B cell (primary cell): ENCODE measurements at regions not wholly inside any gene's neighbourhood (a gene's known extent, or its start where the extent isn't known, plus 50 kb on each side); places are given as distances from the start of the nearest gene placed in this dataset.
A peak's percentile ranks its signal among the peaks of the same experiment; 100 is the strongest.

Experiments
- ATAC-seq: fragments of 200-7000 bp; cut with Tn5 transposase; one replicate; pipeline ENCODE4 v1.10.0; 2021; ENCODE audit warnings: low read depth, mild to moderate bottlenecking, moderate number of reproducible peaks, moderate library complexity
- CTCF ChIA-PET: fragments of 350-600 bp; sonication (Branson Sonifier 250); formaldehyde crosslinking; loops from one replicate; lab custom pipeline; 2021; ENCODE audit warnings: antibody characterized with exemption, inconsistent platforms; lab: Charles Lee
- POLR2A ChIA-PET: fragments of 350-600 bp; sonication (Branson Sonifier 250); formaldehyde crosslinking; loops from one replicate; lab custom pipeline; 2021; ENCODE audit warnings: antibody characterized with exemption; lab: Charles Lee
- DNase-seq: peaks from one replicate; pipeline ENCODE4 v3.0.0; 2013
- H2AFZ ChIP-seq: 2 replicates; pipeline ENCODE4 v1.6.1; 2012; ENCODE audit warnings: mild to moderate bottlenecking, low read depth, low read length; ENCODE audit not compliant: insufficient read depth, poor library complexity, severe bottlenecking
- H3K27ac ChIP-seq, 2 donors: 1 replicate in 1 of 2; 2 replicates in 1 of 2; pipeline ENCODE4 v1.5.1; 2012 to 2013; ENCODE audit warnings: low read length in 2 of 2, mild to moderate bottlenecking in 2 of 2, moderate library complexity in 1 of 2
- H3K27me3 ChIP-seq, 4 experiments: fragments of 200-600 bp in 1 of 4; sonication (generic) in 1 of 4; replicated peaks in 1 of 4; 1 replicate in 2 of 4; 2 replicates in 2 of 4; pipeline versions ENCODE4 v1.6.1 to v1.7.0; 2013 to 2016; ENCODE audit warnings: low read length in 3 of 4, mild to moderate bottlenecking in 2 of 4, mixed read lengths in 1 of 4, moderate library complexity in 1 of 4; ENCODE audit not compliant: insufficient read depth in 4 of 4, control insufficient read depth in 3 of 4; ENCODE audit errors: control extremely low read depth in 1 of 4
- H3K36me3 ChIP-seq, 2 experiments: replicated peaks in 1 of 2; 1 replicate in 1 of 2; 2 replicates in 1 of 2; pipeline versions ENCODE4 v1.6.1 to v1.7.1; 2013; ENCODE audit warnings: low read length in 1 of 2; ENCODE audit not compliant: insufficient read depth in 2 of 2, control insufficient read depth in 1 of 2; ENCODE audit errors: control extremely low read depth in 1 of 2, extremely low read depth in 1 of 2
- H3K4me1 ChIP-seq, 2 donors: fragments of 200-600 bp in 1 of 2; sonication (generic) in 1 of 2; 1 replicate in 1 of 2; 2 replicates in 1 of 2; pipeline versions ENCODE4 v1.5.1 to v1.6.1; 2013 to 2017; ENCODE audit warnings: low read length in 2 of 2; ENCODE audit not compliant: control insufficient read depth in 2 of 2, insufficient read depth in 2 of 2
- H3K4me2 ChIP-seq: replicated peaks from 2 replicates; pipeline ENCODE3; 2012; ENCODE audit warnings: mild to moderate bottlenecking, low read depth, low read length; ENCODE audit not compliant: poor library complexity, severe bottlenecking
- H3K4me3 ChIP-seq, 5 experiments: fragments of 200-600 bp in 1 of 5; sonication (generic) in 1 of 5; 1 replicate in 3 of 5; 2 replicates in 2 of 5; pipeline versions ENCODE4 v1.5.1 to v1.7.0; 2011 to 2016; ENCODE audit warnings: low read length in 4 of 5, mild to moderate bottlenecking in 4 of 5, low read depth in 2 of 5, control low read depth in 1 of 5, moderate library complexity in 1 of 5; ENCODE audit not compliant: insufficient read depth in 1 of 5; ENCODE audit errors: control extremely low read depth in 1 of 5, extremely low read depth in 1 of 5
- H3K79me2 ChIP-seq: fragments of 200-600 bp; sonication (generic); one replicate; pipeline ENCODE4 v1.6.0; 2016; ENCODE audit warnings: low read length; ENCODE audit not compliant: control insufficient read depth, insufficient read depth
- H3K9ac ChIP-seq: fragments of 200-600 bp; sonication (generic); 2 replicates; pipeline ENCODE4 v1.6.1; 2017; ENCODE audit warnings: mild to moderate bottlenecking, low read length, moderate library complexity
- H3K9me3 ChIP-seq, 3 donors: one replicate each; pipeline versions ENCODE4 v1.6.1 to v1.7.1; 2013; ENCODE audit warnings: low read length in 2 of 3; ENCODE audit not compliant: control insufficient read depth in 2 of 3, insufficient read depth in 1 of 3; ENCODE audit errors: control extremely low read depth in 1 of 3
- H4K20me1 ChIP-seq: 2 replicates; pipeline ENCODE4 v1.6.0; 2012; ENCODE audit warnings: mild to moderate bottlenecking, low read length; ENCODE audit not compliant: insufficient read depth, control insufficient read depth, poor library complexity, severe bottlenecking
- H3K27ac Mint-ChIP-seq: one replicate; pipeline ENCODE4 v1.8.0; 2021; ENCODE audit warnings: mixed read lengths
- H3K27me3 Mint-ChIP-seq: one replicate; pipeline ENCODE4 v1.8.0; 2021; ENCODE audit warnings: mixed read lengths
- H3K4me1 Mint-ChIP-seq: one replicate; pipeline ENCODE4 v1.8.0; 2021; ENCODE audit warnings: mixed read lengths
- H3K4me3 Mint-ChIP-seq: one replicate; pipeline ENCODE4 v1.8.0; 2021; ENCODE audit warnings: mixed read lengths
- H3K9me3 Mint-ChIP-seq: one replicate; pipeline ENCODE4 v1.8.0; 2022; ENCODE audit warnings: mixed read lengths; ENCODE audit not compliant: insufficient read depth
- EZH2 ChIP-seq: IDR thresholded peaks from 2 replicates; pipeline ENCODE4 v1.6.1; 2012; ENCODE audit warnings: borderline replicate concordance, low read depth, mild to moderate bottlenecking, moderate library complexity, low read length; ENCODE audit not compliant: insufficient read depth, poor library complexity, severe bottlenecking
- WGBS: methylation state at CpG from one replicate; pipeline ENCODE4 v1.1.5; 2013; ENCODE audit warnings: missing lambda C conversion rate; ENCODE audit not compliant: insufficient coverage; 5-methylcytosine and 5-hydroxymethylcytosine counted together
- intact Hi-C: fragments of 100-400 bp; cut with micrococcal nuclease; formaldehyde crosslinking; loops from one replicate; pipeline ENCODE4 v1.10.0; 2022
- TF ChIP-seq, protein P1 (sequence below): fragments of 200-600 bp; IDR thresholded peaks from one replicate; pipeline ENCODE4 v1.8.0; 2022; ENCODE audit warnings: antibody characterized with exemption, mild to moderate bottlenecking

DNA sequence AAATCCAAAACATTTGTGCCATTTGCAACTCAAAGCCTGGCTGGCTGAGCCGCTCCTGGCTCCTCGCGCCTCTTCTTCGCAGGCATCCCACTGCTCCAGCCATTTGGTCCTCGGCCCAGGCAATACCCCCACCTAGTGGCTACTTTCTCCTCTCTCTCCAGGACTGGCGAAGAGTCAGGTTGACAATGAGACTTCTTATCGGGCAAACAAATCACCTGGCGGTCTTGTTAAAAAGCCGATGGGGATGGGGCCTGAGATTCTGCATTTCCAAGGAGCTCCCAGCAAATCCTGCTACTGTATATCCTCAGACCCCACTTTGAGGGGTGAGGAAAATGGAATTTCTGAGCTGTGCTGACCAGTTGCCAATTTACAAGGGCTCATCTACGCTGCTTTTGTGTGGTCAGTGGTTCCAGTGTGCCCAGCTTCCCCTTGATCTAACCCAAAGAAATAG, 89.0 kb downstream of the ISX start:
- Histone ChIP-seq H3K9ac (no peak overlapping the region), H3K36me3 (no peaks in the 10 kb centered on the region), H3K9me3 (no peaks in the 10 kb centered on the region), H3K79me2 (no peaks in the 10 kb centered on the region), H3K27ac (no peak overlapping the region), H3K4me2 (no peak overlapping the region), H2AFZ (no peak overlapping the region), H4K20me1 (no peaks in the 10 kb centered on the region), H3K27me3 (peaks cover 0 to 26% (median 2%) of the 10 kb centered on the region in 4 experiments), H3K4me3 (no peak overlapping the region), H3K4me1 (peaks cover 0 to 5% of the 10 kb centered on the region in 2 donors)
- no peak overlapping the region for H3K27ac Mint-ChIP-seq
- intact Hi-C loops, result no loop called here
- H3K27me3 Mint-ChIP-seq, result peaks cover 46% of the 10 kb centered on the region
- TF ChIP-seq, protein P1, sequence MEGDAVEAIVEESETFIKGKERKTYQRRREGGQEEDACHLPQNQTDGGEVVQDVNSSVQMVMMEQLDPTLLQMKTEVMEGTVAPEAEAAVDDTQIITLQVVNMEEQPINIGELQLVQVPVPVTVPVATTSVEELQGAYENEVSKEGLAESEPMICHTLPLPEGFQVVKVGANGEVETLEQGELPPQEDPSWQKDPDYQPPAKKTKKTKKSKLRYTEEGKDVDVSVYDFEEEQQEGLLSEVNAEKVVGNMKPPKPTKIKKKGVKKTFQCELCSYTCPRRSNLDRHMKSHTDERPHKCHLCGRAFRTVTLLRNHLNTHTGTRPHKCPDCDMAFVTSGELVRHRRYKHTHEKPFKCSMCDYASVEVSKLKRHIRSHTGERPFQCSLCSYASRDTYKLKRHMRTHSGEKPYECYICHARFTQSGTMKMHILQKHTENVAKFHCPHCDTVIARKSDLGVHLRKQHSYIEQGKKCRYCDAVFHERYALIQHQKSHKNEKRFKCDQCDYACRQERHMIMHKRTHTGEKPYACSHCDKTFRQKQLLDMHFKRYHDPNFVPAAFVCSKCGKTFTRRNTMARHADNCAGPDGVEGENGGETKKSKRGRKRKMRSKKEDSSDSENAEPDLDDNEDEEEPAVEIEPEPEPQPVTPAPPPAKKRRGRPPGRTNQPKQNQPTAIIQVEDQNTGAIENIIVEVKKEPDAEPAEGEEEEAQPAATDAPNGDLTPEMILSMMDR, result peak; percentile 67
- TF ChIP-seq EZH2, result no peak
- no peaks in the 10 kb centered on the region for H3K9me3 Mint-ChIP-seq
- DNase-seq (peak; percentile 32), ATAC-seq (no peak)
- no peak overlapping the region for H3K4me3 Mint-ChIP-seq
- H3K4me1 Mint-ChIP-seq, result peaks cover 7% of the 10 kb centered on the region
- POLR2A ChIA-PET, result no interaction called here
- CTCF ChIA-PET, result interaction anchor here (0.6 to 1.0 kb wide), 3 partner anchors 9 to 427 kb away, joined by 3 to 4 read pairs (median 3); no protein-coding TSS in a partner anchor
- WGBS, result 13% methylated on average over 9 of the region's 10 CpGs

DNA sequence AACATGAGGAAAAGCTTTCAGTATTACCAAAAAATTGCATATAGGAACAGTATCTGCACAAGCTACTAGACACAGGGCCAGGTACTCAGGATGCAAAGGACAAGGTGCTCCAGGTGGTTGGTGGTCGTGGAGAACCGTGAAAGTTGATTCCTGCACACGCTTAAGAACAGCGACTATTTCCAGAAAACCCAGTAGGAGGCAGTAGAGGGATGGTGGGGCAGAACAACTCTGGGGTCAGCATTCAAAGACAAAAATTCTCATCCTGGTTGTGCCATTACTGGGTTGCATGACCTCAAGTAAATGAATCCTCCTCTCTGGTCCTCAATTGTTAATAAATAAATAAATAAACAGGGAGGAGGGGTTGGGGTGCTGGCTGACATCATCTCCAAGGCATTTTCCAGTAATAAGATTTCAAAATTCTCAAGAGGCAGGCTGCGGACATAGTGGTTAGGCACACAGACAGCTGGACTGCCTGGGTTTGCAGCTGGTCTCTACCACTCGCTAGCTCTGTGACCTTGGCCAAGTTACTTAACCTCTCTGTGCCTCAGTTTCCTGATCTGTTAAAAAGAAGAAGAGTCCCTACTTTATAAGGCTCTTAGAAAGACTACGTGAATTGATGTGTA, 89.6 kb downstream of the ISX start:
- peaks cover 45% of the 10 kb centered on the region for H3K27me3 Mint-ChIP-seq
- Histone ChIP-seq H3K4me3 (no peak overlapping the region), H3K9me3 (no peaks in the 10 kb centered on the region), H3K27ac (no peak overlapping the region), H3K4me1 (peaks cover 0 to 3% of the 10 kb centered on the region in 2 donors), H3K4me2 (no peak overlapping the region), H3K79me2 (no peaks in the 10 kb centered on the region), H3K9ac (no peak overlapping the region), H2AFZ (no peak overlapping the region), H4K20me1 (no peaks in the 10 kb centered on the region), H3K27me3 (peaks cover 0 to 26% (median 2%) of the 10 kb centered on the region in 4 experiments), H3K36me3 (no peaks in the 10 kb centered on the region)
- TF ChIP-seq, protein P1, result no peak
- TF ChIP-seq EZH2, result no peak
- CTCF ChIA-PET, result interaction anchor here (0.6 to 1.0 kb wide), 3 partner anchors 9 to 427 kb away, joined by 3 to 4 read pairs (median 3); no protein-coding TSS in a partner anchor
- no peak overlapping the region for H3K27ac Mint-ChIP-seq
- 56% methylated on average over 4 of the region's 7 CpGs for WGBS
- DNase-seq (no peak), ATAC-seq (no peak)
- H3K4me3 Mint-ChIP-seq, result no peak overlapping the region
- intact Hi-C loops, result no loop called here
- H3K4me1 Mint-ChIP-seq, result peaks cover 2% of the 10 kb centered on the region
- POLR2A ChIA-PET, result no interaction called here
- H3K9me3 Mint-ChIP-seq, result no peaks in the 10 kb centered on the region
